HG03066 (cell line): ENCODE measurements at regions not wholly inside any gene's neighbourhood (a gene's known extent, or its start where the extent isn't known, plus 50 kb on each side); places are given as distances from the start of the nearest gene placed in this dataset.

Experiments used
- ATAC-seq: cut with Tn5 transposase; IDR thresholded peaks from one replicate; pipeline ENCODE4 v1.9.1; 2021; ENCODE audit warnings: low read depth; ENCODE audit not compliant: unreplicated experiment

DNA sequence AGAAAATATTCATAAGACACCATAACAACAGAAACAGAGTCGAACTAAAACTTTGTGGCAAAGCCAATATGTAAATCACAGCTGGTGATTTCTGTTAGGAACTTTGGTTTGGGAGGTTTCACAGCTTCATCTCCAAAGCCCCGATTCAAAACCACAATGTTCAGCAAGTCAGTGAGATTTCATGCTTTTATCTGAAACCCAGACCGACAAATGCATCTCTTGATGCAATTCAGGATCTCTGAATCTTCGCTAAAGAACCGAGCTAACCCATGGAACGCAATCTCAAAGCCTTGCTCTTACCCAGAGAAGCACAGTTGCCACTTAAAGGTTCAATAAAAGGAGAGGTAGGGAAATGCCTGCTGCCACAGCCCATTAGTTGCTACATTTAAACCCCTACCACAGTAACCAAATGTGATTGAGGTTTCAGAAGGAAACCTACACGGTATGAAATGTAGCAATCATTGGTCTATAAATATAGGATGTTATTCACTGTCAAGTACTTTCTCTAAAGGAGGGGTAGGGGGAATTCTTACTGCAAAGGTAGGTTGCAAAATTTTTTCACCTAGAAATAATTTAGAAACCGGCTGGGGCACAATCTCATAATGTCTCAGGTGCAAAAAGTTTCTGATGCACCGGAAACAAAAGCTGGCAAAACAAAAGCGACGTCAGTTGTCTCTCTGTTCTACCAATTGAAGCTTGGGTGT lies 381.0 kb upstream of the ARID1B start:
- peak; percentile 52 for ATAC-seq

DNA sequence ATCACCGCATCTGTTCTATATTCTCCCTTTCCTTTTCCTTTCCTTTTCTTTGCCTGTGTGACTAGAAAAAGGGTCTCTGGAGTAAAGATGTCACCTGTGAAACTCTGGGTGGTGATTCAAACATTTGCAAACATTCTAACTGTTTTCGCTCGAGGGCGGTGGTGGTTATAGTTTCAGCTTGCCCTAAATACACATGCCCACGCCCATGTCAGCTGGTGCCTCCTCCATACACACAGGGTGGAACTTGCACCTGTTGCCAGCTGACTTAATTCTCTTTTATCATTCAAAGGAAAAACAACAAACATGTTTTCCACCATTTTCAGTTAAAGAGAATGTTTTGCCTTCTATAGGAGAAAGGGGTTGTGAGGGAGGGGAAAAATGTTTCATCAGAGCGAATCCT lies 381.9 kb upstream of the ARID1B start:
- ATAC-seq = peak; percentile 61

DNA sequence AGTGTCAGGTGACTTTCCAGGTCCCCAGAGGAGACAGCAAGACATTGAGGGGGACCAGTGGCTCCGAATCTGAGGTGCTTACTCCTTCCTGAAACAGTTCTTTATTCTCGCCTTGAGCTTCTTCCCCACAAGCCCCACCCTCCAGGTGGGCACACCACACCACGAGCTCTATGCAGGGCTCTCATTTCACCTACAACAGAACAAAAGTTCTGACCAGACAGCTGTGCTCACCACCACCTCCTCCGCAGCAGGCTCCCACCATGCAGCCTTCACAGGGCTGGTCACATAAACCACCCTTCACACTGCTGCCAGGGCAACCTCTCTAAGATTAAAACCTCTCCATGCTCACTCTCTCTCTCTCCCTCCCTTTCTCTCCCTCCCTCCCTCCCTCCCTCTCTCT lies 384.5 kb upstream of the ARID1B start:
- no peak for ATAC-seq

DNA sequence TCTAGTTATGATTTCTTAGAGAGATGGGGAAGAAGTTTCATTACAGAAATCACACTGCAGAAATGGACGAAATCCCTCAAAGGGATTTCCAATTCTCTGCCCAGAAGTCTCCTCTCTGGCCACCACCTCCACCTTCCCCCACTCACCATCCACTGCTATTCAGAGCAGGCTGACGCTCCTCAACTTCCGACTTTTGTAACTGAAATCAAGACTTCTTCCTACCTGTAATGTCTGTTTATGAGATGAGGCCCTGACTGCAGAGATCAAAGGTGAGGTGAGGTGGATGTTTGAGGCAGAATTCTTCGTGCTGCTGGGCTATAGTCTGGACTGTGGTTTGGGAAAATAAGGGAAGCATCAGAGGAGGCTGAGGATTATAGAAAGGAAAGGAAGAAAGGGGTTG lies 385.2 kb upstream of the ARID1B start:
- no peak for ATAC-seq

DNA sequence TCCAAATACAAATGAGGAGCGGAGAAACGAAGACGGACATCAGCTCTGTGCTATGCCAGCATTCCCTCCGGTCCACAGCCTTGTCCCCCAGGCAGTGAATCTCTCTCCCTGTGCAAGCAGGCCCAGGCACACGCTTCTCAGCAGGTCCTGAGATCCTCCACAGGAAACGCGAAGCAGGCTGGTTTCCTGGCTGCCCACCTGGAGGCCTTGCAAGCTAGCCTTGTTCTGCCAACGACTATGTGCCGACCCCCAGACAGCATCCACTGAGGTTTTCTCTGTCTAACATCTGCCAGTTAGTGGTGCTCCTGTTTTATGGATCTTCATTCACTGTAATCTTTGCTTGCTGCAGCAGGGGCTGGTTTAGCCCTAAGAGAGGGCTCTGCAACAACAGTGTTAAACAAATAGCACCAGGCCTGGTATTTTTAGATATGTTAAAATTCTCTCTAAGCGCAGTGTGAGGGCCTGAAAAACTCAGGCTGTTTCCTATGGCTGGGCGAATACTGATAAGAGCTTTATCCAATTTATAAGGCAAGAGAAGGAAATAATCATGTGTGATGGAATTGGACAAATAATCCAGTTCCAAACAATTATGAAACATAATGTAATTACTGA lies 386.0 kb upstream of the ARID1B start:
- no peak for ATAC-seq

DNA sequence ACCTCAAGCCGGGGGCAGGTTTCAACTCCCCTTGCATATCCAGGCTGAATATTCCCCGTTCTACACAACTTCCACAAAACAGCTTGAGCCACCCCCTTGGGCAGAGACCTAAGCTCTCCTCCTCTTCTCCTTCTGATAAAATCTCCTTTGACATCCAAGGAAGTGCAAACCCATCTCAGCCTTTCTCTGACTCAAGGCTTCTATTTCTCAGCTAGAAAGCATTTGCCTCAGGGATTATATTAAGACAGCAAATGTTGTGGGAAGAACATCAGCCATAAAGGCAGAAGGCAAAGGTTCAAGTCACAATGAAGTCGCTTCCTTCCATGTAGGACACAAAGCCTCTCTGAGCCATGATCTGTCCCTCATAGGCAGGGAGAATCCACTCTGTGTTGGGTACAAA lies 386.6 kb upstream of the ARID1B start:
- no peak for ATAC-seq

DNA sequence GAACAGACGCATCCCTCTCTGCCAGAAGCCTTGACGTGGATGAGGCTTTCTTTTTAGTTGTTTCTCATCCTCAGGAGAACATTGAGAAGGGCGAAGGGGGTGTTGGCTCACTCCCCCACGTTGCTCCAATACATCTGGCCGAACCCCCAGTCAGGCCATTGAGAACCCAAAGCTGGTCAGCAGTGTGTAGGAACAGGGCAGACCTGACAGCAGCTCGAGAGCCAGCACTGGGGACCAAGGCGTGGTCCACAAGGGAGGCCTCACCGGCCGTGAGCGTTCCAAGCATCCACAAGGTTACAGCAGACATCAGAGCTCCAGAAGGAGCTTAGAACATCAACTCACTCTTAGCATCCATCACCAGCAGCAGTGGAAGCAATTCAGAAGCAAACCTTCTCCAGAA lies 387.9 kb upstream of the ARID1B start:
- ATAC-seq = no peak

DNA sequence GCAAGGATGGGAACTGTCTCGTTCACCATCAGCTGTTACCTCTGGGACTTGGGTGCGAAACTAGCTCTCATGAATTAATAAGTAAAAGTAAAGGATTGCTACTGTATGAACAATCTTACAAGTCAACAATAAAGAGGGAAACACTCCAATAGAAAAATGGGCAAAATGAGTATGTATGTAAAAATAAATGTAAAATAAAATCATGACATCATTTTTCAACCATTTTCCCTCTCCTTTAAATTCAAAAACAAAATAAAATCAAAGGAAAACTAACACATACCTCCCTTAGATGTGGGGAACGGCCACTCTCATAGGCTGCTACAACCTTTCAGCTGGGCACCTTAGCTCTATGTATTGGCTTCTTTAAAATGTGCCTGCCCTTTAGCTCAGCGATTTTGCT lies 389.7 kb upstream of the ARID1B start:
- no peak for ATAC-seq

DNA sequence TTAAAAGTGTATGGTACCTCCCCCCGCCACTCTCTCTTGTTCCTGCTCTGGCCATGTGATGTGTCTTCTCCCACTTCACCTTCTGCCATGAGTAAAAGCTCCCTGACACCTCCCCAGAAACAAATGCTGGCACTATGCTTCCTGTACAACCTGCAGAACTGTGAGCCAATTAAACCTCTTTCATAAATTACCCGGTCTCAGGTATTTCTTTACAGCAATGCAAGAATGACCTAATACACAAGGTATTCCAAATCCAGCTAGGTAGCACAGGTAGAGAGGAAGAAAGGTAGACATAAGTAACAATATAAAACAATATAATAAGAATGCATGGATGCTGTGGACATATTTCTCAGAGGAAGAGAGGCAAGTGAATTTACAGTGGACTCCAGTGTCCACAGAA lies 394.1 kb upstream of the ARID1B start:
- no peak for ATAC-seq

DNA sequence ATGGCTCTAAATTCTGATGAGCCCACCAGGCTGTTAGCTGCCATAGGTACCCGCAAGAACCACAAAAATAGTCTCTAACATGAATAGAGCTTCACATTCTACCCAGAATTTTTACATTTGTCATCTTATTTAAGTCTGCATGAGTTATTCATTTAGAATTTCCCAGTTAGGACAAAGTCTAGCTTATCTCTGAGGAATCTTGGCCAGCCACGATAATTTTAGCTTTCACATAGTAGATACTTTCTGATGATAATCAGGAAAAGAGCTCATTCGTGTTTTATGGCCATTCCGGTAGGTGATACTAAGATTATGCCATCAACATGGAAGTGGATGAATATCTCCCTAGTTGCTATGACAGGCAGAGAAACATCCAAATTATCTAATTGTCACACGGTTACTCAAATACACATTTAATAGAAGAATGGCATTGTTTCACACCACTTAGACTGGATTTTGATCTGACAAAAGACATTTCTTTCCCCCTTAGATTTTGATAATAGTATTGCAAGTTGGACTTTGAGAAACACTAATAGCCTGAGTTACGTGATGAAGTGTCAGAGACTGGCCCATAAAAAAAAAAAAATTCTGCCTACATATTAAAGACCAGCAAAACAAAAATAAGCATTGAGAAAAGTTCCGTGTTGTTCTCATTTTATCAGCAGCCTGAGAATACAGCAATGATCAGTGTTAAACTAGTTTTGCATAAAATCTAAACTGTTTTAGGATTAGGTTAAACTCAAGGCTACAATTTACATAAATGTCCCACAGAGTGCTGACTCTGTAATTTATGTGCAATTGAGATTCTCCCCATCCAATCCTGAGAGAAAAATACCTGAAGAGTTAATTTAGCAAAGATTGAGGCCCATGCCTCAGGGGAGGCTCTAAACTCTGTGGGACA lies 397.5 kb upstream of the ARID1B start:
- no peak for ATAC-seq

DNA sequence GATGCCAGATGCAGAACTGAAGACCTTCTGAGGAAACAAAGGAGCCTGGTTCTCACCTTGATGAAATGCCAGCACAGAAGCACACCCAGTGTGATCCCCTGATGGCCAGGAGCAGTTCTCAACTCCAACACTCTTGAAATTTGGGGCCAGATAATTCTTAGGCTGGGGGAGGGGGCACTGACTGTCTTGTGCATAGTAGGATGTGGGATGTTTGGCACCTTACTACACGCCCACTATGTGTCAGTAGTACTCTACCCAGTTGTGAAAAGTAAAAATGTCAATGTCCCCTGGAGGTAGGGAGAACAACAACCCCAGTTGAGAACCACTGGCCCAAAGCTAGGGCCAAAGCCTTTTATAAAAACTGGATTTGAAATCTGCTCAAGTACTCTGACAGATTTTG lies 398.3 kb upstream of the ARID1B start:
- ATAC-seq = no peak

DNA sequence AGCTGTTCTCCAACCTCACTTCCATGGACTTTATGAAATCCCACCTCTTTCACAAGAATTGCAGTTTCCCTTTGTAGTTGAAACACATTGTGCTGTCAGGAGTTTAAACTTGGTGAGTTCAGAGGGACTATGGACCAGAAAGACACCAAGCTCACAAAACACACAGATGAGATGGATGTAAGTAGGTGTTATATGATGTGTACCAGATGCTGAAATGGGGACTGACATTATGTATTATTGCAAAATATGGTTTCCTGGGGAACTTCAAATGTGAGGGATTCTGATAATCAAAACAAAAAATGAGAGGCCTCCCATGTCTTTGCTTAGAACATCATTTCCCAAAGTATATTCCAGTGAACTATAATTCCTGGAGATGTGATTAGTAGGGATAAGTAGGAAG lies 401.1 kb upstream of the ARID1B start:
- ATAC-seq = no peak

DNA sequence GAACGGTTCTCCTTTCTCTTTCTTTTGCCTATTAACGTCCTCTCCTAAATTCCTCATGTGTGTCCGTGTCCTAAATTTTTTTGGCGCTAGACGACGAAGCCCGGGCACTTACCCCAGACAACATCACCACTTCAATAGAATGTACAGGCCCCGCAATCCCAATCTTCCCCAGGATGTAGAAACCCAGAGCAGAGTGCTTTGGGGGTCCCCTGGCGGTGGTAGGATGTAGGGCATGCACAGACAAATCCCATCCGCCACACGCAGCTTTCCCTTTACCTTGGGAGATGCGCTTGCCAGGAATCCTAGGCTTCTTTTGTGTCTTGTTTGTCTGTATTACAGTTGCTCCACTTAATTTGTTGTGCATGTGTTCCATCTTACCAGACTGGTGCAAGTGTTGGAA lies 417.3 kb upstream of the ARID1B start:
- no peak for ATAC-seq

DNA sequence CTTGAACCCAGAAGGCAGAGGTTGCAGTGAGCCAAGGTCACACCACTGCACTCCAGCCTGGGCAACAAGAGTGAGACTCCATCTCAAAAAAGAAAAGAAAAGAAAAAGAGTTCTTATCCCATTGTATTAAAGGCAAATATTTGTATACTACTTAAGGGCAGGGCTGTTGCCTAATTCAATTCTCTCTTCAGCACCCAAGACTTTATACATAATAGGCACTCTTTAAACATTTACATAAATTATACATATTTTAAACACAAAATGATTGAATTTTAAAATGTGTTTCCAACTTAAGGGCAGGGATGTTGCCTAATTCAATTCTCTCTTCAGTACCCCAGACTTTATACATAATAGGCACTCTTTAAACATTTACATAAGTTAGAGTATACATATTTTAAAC lies 424.3 kb upstream of the ARID1B start:
- no peak for ATAC-seq

DNA sequence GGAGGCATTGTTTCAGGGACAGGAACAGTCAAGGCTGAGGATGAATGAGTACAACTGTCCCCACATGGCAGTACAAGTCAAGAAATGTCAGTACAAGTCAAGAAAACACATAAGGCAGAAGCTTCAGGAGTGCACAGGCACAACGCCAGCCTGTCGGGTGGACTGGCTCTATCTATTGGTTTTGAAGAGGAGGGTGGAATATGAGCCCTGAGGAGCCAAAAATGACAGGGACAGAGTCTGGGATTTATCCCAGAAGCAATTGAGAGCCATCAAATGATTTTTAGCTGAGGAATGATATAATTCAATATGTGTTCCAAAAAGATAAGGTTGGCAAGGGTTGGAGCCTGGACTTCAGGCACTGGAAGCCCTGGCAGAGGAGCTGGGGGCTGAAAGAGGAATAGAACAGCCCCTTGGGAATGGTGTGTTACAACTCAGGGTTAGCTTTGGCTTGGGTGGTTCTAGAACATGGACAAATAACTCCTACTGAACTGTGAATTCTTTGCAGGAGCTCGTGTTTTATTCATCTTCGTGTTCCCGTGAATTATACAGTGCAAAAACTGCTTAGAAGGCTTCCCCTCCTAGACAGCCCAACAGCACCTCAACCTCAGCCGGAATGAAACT lies 425.7 kb upstream of the ARID1B start:
- no peak for ATAC-seq

DNA sequence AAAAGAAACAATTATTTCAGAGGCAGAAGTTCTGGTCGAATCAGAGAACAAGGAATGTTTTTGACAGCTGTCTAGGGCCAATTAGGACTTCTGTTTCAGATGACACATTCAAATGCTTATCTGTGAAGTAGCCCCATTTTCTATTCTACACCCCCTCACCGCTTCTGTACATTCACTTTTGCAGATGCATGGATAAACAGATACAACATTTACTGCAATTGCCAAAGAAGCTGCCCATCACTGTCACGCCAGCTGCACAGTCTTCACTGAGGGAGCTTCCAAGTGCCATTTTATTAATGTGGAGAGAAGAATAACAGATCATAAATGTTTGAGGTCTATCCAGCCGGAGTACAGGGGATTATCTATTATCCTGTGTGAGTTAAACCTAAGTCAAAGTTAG lies 426.8 kb upstream of the ARID1B start:
- ATAC-seq = no peak

DNA sequence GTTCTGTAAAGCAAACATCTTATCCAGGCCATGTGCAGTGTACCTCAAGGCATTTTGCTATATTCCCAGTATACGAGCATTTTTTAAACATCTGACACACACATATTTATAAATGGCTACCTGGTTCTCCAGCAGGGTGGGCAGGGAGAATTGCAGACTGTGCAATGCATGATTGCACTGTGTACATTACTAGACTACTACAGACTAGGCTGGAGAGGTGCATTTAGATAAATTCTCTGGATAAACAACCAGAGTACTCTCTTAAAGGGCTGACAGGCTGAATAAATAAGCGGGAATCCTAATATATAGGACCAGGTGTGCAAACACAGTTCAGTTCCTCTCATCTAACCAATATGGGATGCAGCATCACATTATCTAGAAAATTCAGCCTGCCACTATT lies 428.3 kb upstream of the ARID1B start:
- no peak for ATAC-seq

DNA sequence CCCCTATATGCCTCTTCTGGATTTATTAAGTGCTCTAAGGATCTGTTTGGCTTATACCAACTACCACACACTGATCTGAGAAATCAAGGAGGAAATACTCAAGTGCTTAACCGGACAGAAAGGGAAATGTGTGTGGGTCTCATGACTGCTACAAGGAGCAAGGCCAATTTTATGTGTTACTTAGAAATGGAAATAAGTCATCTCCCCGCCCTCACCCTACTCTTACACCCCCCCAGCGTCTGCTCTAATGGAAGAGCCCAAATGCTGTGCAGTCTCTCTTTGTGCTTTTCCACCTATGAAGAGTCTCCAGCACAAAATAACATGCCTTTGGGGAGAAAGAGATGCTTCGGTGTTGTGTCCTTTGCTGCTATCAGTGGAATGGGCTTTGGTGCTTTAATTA lies 428.8 kb upstream of the ARID1B start:
- no peak for ATAC-seq

DNA sequence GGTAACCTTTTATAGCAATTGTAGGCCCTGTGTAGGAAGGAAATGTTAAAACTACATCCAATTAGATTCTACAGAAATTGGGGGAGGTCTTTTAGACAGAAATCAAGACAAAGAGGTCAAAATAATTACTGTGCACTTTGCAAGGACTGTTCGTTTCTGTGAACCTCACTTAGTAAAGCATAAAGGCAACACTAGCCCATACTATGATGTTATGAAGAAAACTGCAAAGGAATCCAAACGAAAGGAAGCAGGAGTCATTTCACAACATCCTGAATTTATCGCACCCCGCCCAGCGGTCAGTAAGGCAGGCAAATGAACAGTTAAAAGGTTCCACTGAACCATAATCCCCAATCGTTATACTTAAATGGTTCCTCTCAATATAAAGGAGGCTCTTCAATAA lies 429.5 kb upstream of the ARID1B start:
- ATAC-seq = no peak

DNA sequence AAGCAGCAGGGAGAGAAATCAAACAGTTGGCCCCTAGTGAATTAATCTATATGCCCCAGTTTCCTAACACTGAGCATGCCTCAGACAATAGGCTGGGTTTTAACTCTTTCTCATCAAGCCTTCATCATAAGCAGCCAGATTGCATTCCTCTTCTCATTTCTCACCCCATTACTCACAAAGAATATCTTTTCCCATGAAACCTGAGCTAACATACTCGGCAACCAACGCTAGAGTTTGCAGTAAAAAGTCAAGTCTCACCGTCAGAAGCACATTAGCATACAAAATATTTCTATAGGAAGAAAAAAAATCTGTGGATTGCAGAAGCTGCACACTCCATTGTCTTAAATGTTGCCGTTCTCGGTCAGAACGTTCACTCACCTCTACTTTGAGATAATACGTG lies 429.9 kb upstream of the ARID1B start:
- no peak for ATAC-seq

DNA sequence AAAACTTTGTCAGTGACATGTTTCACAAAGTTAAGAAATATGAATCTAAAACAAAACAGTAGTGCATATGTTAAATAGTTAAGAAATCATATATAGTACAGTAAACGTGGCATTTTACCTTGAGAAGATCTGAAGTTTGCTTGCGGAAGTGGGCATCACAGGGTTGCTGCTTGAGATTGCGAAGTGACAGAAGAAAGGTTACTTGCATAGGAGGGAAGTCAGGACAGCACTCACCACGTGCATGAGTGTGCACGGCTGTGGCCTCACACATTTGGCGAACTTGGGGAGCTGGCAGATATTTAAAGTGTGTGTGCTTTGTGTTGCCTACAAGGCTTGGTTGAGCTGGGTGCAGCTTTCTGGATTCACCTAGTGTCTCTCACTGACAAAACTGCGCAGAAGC lies 431.5 kb upstream of the ARID1B start:
- no peak for ATAC-seq
